A549 (cell line): ENCODE measurements at regions not wholly inside any gene's neighbourhood (a gene's known extent, or its start where the extent isn't known, plus 50 kb on each side); places are given as distances from the start of the nearest gene placed in this dataset.

ENCODE experiments used
- ATAC-seq, 2 experiments: fragments of 200-7000 bp in 1 of 2; fragments of >200 bp in 1 of 2; cut with Nextera tagmentation in 1 of 2; cut with Tn5 transposase in 1 of 2; 3 replicates each; pipeline versions ENCODE4 v1.8.0 to v1.9.1; 2018 to 2020; ENCODE audit warnings: mild to moderate bottlenecking in 1 of 2, moderate library complexity in 1 of 2
- CTCF ChIA-PET: fragments of 300-600 bp; sonication (Branson Sonifier 250); formaldehyde crosslinking; extraction: SDS; loops from one replicate; lab custom pipeline; 2021; ENCODE audit warnings: antibody characterized with exemption, inconsistent platforms; lab: Yijun Ruan, JAX
- POLR2A ChIA-PET: fragments of 350-600 bp; formaldehyde crosslinking; extraction: SDS; loops from one replicate; lab custom pipeline; 2021; ENCODE audit warnings: antibody characterized with exemption, inconsistent platforms; lab: Yijun Ruan, JAX
- DNase-seq, 2 experiments: peaks; one replicate each; pipeline versions ENCODE4 v3.0.0 to v3.0.0-alpha.2; 2011 to 2016; ENCODE audit warnings: low read depth in 1 of 2, low spot score in 1 of 2
- FAIRE-seq: peaks from 2 replicates; lab custom pipeline; 2011; peaks lifted over from hg19 to GRCh38; lab: Jason Lieb, UNC
- H3K27ac ChIP-seq, 2 experiments: fragments of >200 bp; sonication (Bioruptor Twin); formaldehyde crosslinking; 3 replicates each; pipeline ENCODE4 v1.5.1; 2016 to 2017
- H3K4me1 ChIP-seq: fragments of >200 bp; sonication (Bioruptor Twin); formaldehyde crosslinking; 3 replicates; pipeline ENCODE4 v1.6.1; 2016
- H3K4me2 ChIP-seq: fragments of >200 bp; sonication (Bioruptor Twin); formaldehyde crosslinking; 3 replicates; pipeline ENCODE4 v1.6.1; 2016
- H3K4me3 ChIP-seq: fragments of >200 bp; sonication (Bioruptor Twin); formaldehyde crosslinking; 3 replicates; pipeline ENCODE4 v1.5.1; 2016
- H3K9me3 ChIP-seq: fragments of >200 bp; sonication (Bioruptor Twin); formaldehyde crosslinking; 3 replicates; pipeline ENCODE4 v1.6.1; 2016
- BHLHE40 ChIP-seq: IDR thresholded peaks from 2 replicates; pipeline ENCODE4 v1.6.1; 2012; ENCODE audit warnings: low read depth, low read length, inconsistent platforms
- CBX2 ChIP-seq: fragments of 200-600 bp; sonication (generic); IDR thresholded peaks from 2 replicates; pipeline ENCODE4 v1.6.1; 2016; ENCODE audit warnings: low read depth, mild to moderate bottlenecking, borderline replicate concordance
- CBX8 ChIP-seq: fragments of 200-600 bp; sonication (generic); IDR thresholded peaks from 2 replicates; pipeline ENCODE4 v1.6.1; 2016
- CEBPB ChIP-seq, 2 experiments: fragments of >200 bp in 1 of 2; sonication (Bioruptor Twin) in 1 of 2; formaldehyde crosslinking in 1 of 2; IDR thresholded peaks; 2 replicates each; pipeline ENCODE4 v1.6.1; 2012 to 2016
- CHD2 ChIP-seq: fragments of 150-350 bp; IDR thresholded peaks from 2 replicates; pipeline ENCODE4 v1.6.1; 2014; ENCODE audit warnings: low read length; ENCODE audit not compliant: partially characterized antibody
- EHF ChIP-seq: fragments of 250-450 bp; sonication (Bioruptor Pico); IDR thresholded peaks from 2 replicates; pipeline ENCODE4 v1.5.0; 2020; ENCODE audit warnings: mild to moderate bottlenecking
- EP300 ChIP-seq, 2 experiments: fragments of >200 bp; sonication (Bioruptor Twin); formaldehyde crosslinking; IDR thresholded peaks; 2 replicates in 1 of 2; 3 replicates in 1 of 2; pipeline ENCODE4 v1.6.1; 2016 to 2017
- FOXS1 ChIP-seq: fragments of 250-450 bp; sonication (Bioruptor Pico); IDR thresholded peaks from 2 replicates; pipeline ENCODE4 v1.5.0; 2020; ENCODE audit warnings: mild to moderate bottlenecking, moderate library complexity
- HDAC2 ChIP-seq: fragments of 200-600 bp; sonication (generic); IDR thresholded peaks from 2 replicates; pipeline ENCODE4 v1.6.1; 2016
- HES2 ChIP-seq: fragments of >200 bp; sonication (Bioruptor Twin); formaldehyde crosslinking; IDR thresholded peaks from 2 replicates; pipeline ENCODE4 v1.6.1; 2016
- HOXA7 ChIP-seq: fragments of 250-450 bp; sonication (Bioruptor Pico); IDR thresholded peaks from 2 replicates; pipeline ENCODE4 v1.5.0; 2020; ENCODE audit warnings: mild to moderate bottlenecking, moderate library complexity
- HOXB5 ChIP-seq: fragments of 250-450 bp; sonication (Bioruptor Pico); IDR thresholded peaks from 2 replicates; pipeline ENCODE4 v1.5.0; 2020; ENCODE audit warnings: mild to moderate bottlenecking, moderate library complexity
- JUN ChIP-seq, 2 experiments: fragments of >200 bp; sonication (Bioruptor Twin); formaldehyde crosslinking; IDR thresholded peaks; 2 replicates in 1 of 2; 3 replicates in 1 of 2; pipeline ENCODE4 v1.6.1; 2016 to 2017
- JUNB ChIP-seq: fragments of >200 bp; sonication (Bioruptor Twin); formaldehyde crosslinking; IDR thresholded peaks from 2 replicates; pipeline ENCODE4 v1.6.1; 2016
- KDM5A ChIP-seq: fragments of 200-600 bp; sonication (generic); IDR thresholded peaks from 2 replicates; pipeline ENCODE4 v1.6.1; 2016; ENCODE audit warnings: antibody characterized with exemption, mild to moderate bottlenecking
- MAFK ChIP-seq: fragments of 450-650 bp; IDR thresholded peaks from 2 replicates; pipeline ENCODE4 v1.6.1; 2014; ENCODE audit not compliant: partially characterized antibody
- MAX ChIP-seq: IDR thresholded peaks from 2 replicates; pipeline ENCODE4 v1.6.1; 2012
- PBX3 ChIP-seq: IDR thresholded peaks from 2 replicates; pipeline ENCODE4 v1.6.1; 2012
- RARB ChIP-seq: fragments of 250-450 bp; sonication (Bioruptor Pico); IDR thresholded peaks from 2 replicates; pipeline ENCODE4 v1.8.0; 2021; ENCODE audit warnings: mild to moderate bottlenecking, moderate library complexity
- RCOR1 ChIP-seq: fragments of 150-350 bp; IDR thresholded peaks from 2 replicates; pipeline ENCODE4 v1.6.1; 2014; ENCODE audit warnings: antibody characterized with exemption, low read length, low read depth
- REST ChIP-seq: fragments of 200-600 bp; sonication (generic); IDR thresholded peaks from 2 replicates; pipeline ENCODE4 v1.6.1; 2016; ENCODE audit warnings: antibody characterized with exemption, mild to moderate bottlenecking, moderate library complexity
- RFX5 ChIP-seq: fragments of 450-650 bp; IDR thresholded peaks from 2 replicates; pipeline ENCODE4 v1.7.1; 2014; ENCODE audit warnings: antibody characterized with exemption, mild to moderate bottlenecking, moderate library complexity
- RNF2 ChIP-seq: fragments of 200-600 bp; sonication (generic); IDR thresholded peaks from 2 replicates; pipeline ENCODE4 v1.6.1; 2016; ENCODE audit warnings: low read depth, mild to moderate bottlenecking, antibody characterized with exemption, moderate library complexity, borderline replicate concordance
- SREBF2 ChIP-seq: fragments of 450-650 bp; IDR thresholded peaks from 2 replicates; pipeline ENCODE4 v1.6.1; 2014; ENCODE audit warnings: mild to moderate bottlenecking, moderate library complexity
- TFCP2L1 ChIP-seq: fragments of 250-450 bp; sonication (Bioruptor Pico); IDR thresholded peaks from 2 replicates; pipeline ENCODE4 v1.5.0; 2021; ENCODE audit warnings: mild to moderate bottlenecking
- ZC3H11A ChIP-seq: fragments of 450-650 bp; IDR thresholded peaks from 2 replicates; pipeline ENCODE4 v1.6.1; 2014; ENCODE audit warnings: antibody characterized with exemption, mild to moderate bottlenecking
- ZFP36 ChIP-seq: fragments of 450-650 bp; IDR thresholded peaks from 2 replicates; pipeline ENCODE4 v1.6.1; 2014; ENCODE audit warnings: borderline replicate concordance; ENCODE audit not compliant: partially characterized antibody
- WGBS: methylation state at CpG from one replicate; pipeline ENCODE4 v1.1.6; 2017; ENCODE audit errors: missing lambda C conversion rate; 5-methylcytosine and 5-hydroxymethylcytosine counted together

- ATAC-seq: no peak
- DNase-seq: no peak
- POLR2A ChIA-PET: interaction anchor here (0.5 kb wide), 1 partner anchor 17 kb away, joined by 3 read pairs; no protein-coding TSS in a partner anchor
- CTCF ChIA-PET: interaction anchor here (0.7 to 1.0 kb wide), 2 partner anchors 22 to 79 kb away, joined by 3 read pairs; no protein-coding TSS in a partner anchor
- Histone ChIP-seq H3K27ac (no peak overlapping the region), H3K4me3 (no peak overlapping the region), H3K9me3 (no peaks in the 10 kb centered on the region), H3K4me1 (no peaks in the 10 kb centered on the region), H3K4me2 (no peak overlapping the region)
- no peak for FAIRE-seq
- TF ChIP-seq KDM5A: no peak
- no peak for TF ChIP-seq JUNB
- TF ChIP-seq ZFP36: no peak
- no peak for TF ChIP-seq RCOR1
- TF ChIP-seq PBX3: no peak
- TF ChIP-seq RFX5: no peak
- TF ChIP-seq CBX8: no peak
- no peak for TF ChIP-seq HDAC2
- TF ChIP-seq EHF (CRISPR knock-in tag): no peak
- TF ChIP-seq CEBPB (IDR thresholded peaks at IDR 0.05): no peak
- 69% methylated on average over 7 of the region's 7 CpGs for WGBS
These were observed 262.3 kb upstream of the SOX4 start for GRCh38 chr6:21331235-21331634.

GRCh38 chr6:21332077-21332476 is 261.5 kb upstream of the SOX4 start:
- ChIA-PET POLR2A (no interaction called here), CTCF (interaction anchor here (0.7 to 1.9 kb wide), 3 partner anchors 22 to 256 kb away, joined by 3 to 6 read pairs (median 3); no protein-coding TSS in a partner anchor)
- Histone ChIP-seq H3K4me1 (no peaks in the 10 kb centered on the region), H3K4me3 (no peak overlapping the region), H3K9me3 (no peaks in the 10 kb centered on the region), H3K27ac (no peak overlapping the region), H3K4me2 (no peak overlapping the region)
- 72% methylated on average over 5 of the region's 5 CpGs for WGBS
- no peak for DNase-seq
- no peak for FAIRE-seq
- TF ChIP-seq ZC3H11A: no peak
- no peak for TF ChIP-seq RNF2
- no peak for TF ChIP-seq SREBF2
- no peak for TF ChIP-seq CHD2
- TF ChIP-seq HOXB5: no peak
- TF ChIP-seq HDAC2: no peak
- no peak for TF ChIP-seq MAFK
- no peak for TF ChIP-seq HES2
- TF ChIP-seq RFX5: no peak
- TF ChIP-seq KDM5A: no peak
- no peak for TF ChIP-seq EP300 (IDR thresholded peaks at IDR 0.05)
- TF ChIP-seq RARB (CRISPR knock-in tag): no peak
- no peak for TF ChIP-seq MAX
- TF ChIP-seq FOXS1 (CRISPR knock-in tag): no peak
- no peak for TF ChIP-seq EHF (CRISPR knock-in tag)
- TF ChIP-seq HOXA7 (CRISPR knock-in tag): no peak
- ATAC-seq: no peak

- ChIA-PET CTCF (interaction anchor here (1.9 kb wide), 1 partner anchor 256 kb away, joined by 6 read pairs; no protein-coding TSS in a partner anchor), POLR2A (no interaction called here)
- no peak overlapping the region; a peak in 1 of 6 replicates for H3K27ac ChIP-seq
- no peak overlapping the region for H3K4me2 ChIP-seq
- no peak for FAIRE-seq
- no peak for ATAC-seq
- no peaks in the 10 kb centered on the region for H3K4me1 ChIP-seq
- no peaks in the 10 kb centered on the region for H3K9me3 ChIP-seq
- DNase-seq: no peak
- WGBS: 85% methylated on average over 8 of the region's 8 CpGs
- no peak for TF ChIP-seq CEBPB (IDR thresholded peaks at IDR 0.05)
- TF ChIP-seq BHLHE40: no peak
- no peak for TF ChIP-seq JUN (IDR thresholded peaks at IDR 0.05)
- TF ChIP-seq HOXB5: no peak
- no peak for TF ChIP-seq TFCP2L1 (CRISPR knock-in tag)
- TF ChIP-seq REST: no peak
- TF ChIP-seq CBX2: no peak
- TF ChIP-seq, all 56 proteins: peak for 0
- no peak overlapping the region for H3K4me3 ChIP-seq
These were observed 260.9 kb upstream of the SOX4 start for GRCh38 chr6:21332660-21333059.
